ENCODE measurements at regions not wholly inside any gene's neighbourhood (a gene's known extent, or its start where the extent isn't known, plus 50 kb on each side); places are given as distances from the start of the nearest gene placed in this dataset.
A peak's percentile ranks its signal among the peaks of the same experiment; 100 is the strongest.

DNA sequence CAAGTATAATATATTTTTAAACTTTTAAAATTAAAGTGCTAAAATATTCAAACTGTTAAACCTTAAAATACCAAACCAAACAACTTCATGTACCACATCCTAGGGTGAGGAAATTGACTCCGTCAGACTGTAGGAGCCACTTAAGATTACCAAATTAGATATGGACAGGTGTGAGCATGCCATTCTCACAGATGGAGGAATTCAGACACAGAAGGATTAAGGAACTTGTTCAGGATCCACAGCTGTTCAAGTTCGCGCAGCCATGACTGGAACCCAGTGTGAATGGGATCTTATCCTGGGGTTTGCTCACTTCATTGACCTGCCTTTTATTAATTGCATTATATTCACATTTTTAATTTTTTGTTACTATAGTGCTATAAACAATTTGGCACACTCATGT is 224.9 kb upstream of the PCDH7 start:
- no peaks in the 10 kb centered on the region for H3K9me3 ChIP-seq (ENCODE audit: insufficient read depth, low read length)
- H3K4me1 ChIP-seq (ENCODE audit: insufficient read depth, insufficient read length) = no peaks in the 10 kb centered on the region
- no peak overlapping the region for H3K9ac ChIP-seq (ENCODE audit: insufficient read length, low read depth)
- no peaks in the 10 kb centered on the region for H3K36me3 ChIP-seq (ENCODE audit: insufficient read depth, insufficient read length, low read length)
- H3K4me3 ChIP-seq (ENCODE audit: insufficient read length, low read depth) = no peak overlapping the region
- TF ChIP-seq SUZ12 (IDR thresholded peaks at IDR 0.05; ENCODE audit: extremely low read depth, insufficient read depth, insufficient read length) (no peak), ZNF274 (IDR thresholded peaks at IDR 0.05; ENCODE audit: low read depth, low read length) (no peak), YY1 (IDR thresholded peaks at IDR 0.05; ENCODE audit: insufficient read depth, insufficient read length) (no peak)
- DNase-seq (ENCODE audit: low read depth, low spot score) = no peak
- no peaks in the 10 kb centered on the region for H3K27me3 ChIP-seq (ENCODE audit: insufficient read depth, insufficient read length)

DNA sequence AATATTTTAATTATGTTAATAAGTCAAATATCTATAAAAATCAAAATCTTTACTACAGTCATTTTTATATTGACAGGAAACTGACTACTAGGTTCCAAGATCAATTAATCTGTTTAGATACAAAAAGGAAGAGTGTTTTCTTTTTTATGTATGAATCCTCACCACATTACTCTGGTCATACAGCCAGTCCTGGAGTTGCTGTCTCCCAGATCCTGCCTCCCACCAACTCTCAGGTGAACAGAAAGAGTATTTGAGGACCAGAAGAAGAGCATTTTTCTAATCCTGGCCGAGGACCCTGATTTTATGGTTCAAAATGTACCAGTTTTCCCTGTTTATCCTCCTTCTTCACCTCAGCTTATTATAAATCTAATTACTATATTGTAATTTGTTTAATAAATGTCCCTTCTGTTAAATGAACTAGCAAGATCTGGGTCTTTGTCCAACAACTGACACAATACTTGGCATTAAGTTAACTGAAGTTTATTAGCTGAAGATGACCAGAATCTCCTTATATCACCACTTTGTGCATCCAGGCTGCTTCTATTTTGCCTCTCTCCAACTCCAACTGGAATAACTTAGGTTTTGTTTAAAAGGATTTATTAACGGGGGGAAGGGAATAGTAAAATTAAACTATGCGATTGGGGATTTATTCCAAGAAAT is 224.4 kb upstream of the PCDH7 start:
- H3K9me3 ChIP-seq (ENCODE audit: insufficient read depth, low read length) = no peaks in the 10 kb centered on the region
- no peak for TF ChIP-seq YY1 (IDR thresholded peaks at IDR 0.05; ENCODE audit: insufficient read depth, insufficient read length)
- no peak for TF ChIP-seq ZNF274 (IDR thresholded peaks at IDR 0.05; ENCODE audit: low read depth, low read length)
- TF ChIP-seq SUZ12 (IDR thresholded peaks at IDR 0.05; ENCODE audit: extremely low read depth, insufficient read depth, insufficient read length) = no peak
- H3K4me3 ChIP-seq (ENCODE audit: insufficient read length, low read depth) = no peak overlapping the region
- H3K27me3 ChIP-seq (ENCODE audit: insufficient read depth, insufficient read length) = no peaks in the 10 kb centered on the region
- no peak for DNase-seq (ENCODE audit: low read depth, low spot score)
- no peaks in the 10 kb centered on the region for H3K36me3 ChIP-seq (ENCODE audit: insufficient read depth, insufficient read length, low read length)
- no peaks in the 10 kb centered on the region for H3K4me1 ChIP-seq (ENCODE audit: insufficient read depth, insufficient read length)
- H3K9ac ChIP-seq (ENCODE audit: insufficient read length, low read depth) = no peak overlapping the region

DNA sequence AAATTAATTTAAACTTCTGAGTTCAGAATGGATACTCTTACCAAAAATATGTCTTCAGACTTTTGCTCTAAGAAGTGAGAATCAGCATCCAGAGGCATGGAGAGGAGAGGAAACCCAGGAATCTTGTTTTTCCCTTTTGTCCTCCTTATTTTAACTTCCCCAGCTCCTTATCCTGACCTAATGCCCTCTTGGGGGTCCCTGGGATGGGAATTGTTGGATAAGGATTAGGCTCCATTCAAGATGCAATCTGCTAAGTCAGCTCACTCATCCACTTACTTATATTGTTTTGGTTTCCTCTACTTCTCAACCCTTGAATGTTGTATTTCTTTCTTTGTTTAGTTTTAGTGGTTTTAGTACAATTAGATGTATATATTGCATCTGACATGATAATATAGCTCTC is 208.4 kb upstream of the PCDH7 start:
- no peaks in the 10 kb centered on the region for H3K36me3 ChIP-seq (ENCODE audit: insufficient read depth, insufficient read length, low read length)
- H3K27me3 ChIP-seq (ENCODE audit: insufficient read depth, insufficient read length) = no peaks in the 10 kb centered on the region
- H3K4me3 ChIP-seq (ENCODE audit: insufficient read length, low read depth) = no peak overlapping the region
- no peak for DNase-seq (ENCODE audit: low read depth, low spot score)
- H3K4me1 ChIP-seq (ENCODE audit: insufficient read depth, insufficient read length) = no peaks in the 10 kb centered on the region
- no peak overlapping the region for H3K9ac ChIP-seq (ENCODE audit: insufficient read length, low read depth)
- H3K9me3 ChIP-seq (ENCODE audit: insufficient read depth, low read length) = no peaks in the 10 kb centered on the region
- no peak for TF ChIP-seq ZNF274 (IDR thresholded peaks at IDR 0.05; ENCODE audit: low read depth, low read length)
- TF ChIP-seq SUZ12 (IDR thresholded peaks at IDR 0.05; ENCODE audit: extremely low read depth, insufficient read depth, insufficient read length) = no peak
- TF ChIP-seq YY1 (IDR thresholded peaks at IDR 0.05; ENCODE audit: insufficient read depth, insufficient read length) = no peak

DNA sequence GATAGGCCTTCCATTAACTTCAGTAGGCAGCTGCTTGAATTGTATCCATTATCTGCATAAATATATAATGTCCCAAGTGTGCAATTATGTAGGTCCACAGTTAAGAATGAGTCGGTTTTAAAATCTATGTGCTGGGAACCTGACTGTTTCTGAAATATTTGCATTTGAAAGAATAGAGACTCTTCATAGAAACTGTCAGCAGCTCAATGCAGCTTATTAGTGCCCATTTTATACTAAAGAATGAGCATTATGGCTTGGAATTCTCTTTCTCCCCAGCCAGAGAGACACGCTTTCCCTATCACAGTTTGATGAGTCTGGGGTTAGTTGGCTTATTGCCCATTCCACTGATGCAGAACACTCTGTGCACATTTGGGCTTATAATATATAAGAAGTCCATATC is 202.0 kb upstream of the PCDH7 start:
- Histone ChIP-seq H3K9me3 (ENCODE audit: insufficient read depth, low read length) (no peaks in the 10 kb centered on the region), H3K36me3 (ENCODE audit: insufficient read depth, insufficient read length, low read length) (no peaks in the 10 kb centered on the region), H3K9ac (ENCODE audit: insufficient read length, low read depth) (no peak overlapping the region), H3K4me1 (ENCODE audit: insufficient read depth, insufficient read length) (no peaks in the 10 kb centered on the region), H3K27me3 (ENCODE audit: insufficient read depth, insufficient read length) (no peaks in the 10 kb centered on the region), H3K4me3 (ENCODE audit: insufficient read length, low read depth) (no peak overlapping the region)
- no peak for DNase-seq (ENCODE audit: low read depth, low spot score)
- TF ChIP-seq YY1 (IDR thresholded peaks at IDR 0.05; ENCODE audit: insufficient read depth, insufficient read length) = no peak
- no peak for TF ChIP-seq SUZ12 (IDR thresholded peaks at IDR 0.05; ENCODE audit: extremely low read depth, insufficient read depth, insufficient read length)
- no peak for TF ChIP-seq ZNF274 (IDR thresholded peaks at IDR 0.05; ENCODE audit: low read depth, low read length)

DNA sequence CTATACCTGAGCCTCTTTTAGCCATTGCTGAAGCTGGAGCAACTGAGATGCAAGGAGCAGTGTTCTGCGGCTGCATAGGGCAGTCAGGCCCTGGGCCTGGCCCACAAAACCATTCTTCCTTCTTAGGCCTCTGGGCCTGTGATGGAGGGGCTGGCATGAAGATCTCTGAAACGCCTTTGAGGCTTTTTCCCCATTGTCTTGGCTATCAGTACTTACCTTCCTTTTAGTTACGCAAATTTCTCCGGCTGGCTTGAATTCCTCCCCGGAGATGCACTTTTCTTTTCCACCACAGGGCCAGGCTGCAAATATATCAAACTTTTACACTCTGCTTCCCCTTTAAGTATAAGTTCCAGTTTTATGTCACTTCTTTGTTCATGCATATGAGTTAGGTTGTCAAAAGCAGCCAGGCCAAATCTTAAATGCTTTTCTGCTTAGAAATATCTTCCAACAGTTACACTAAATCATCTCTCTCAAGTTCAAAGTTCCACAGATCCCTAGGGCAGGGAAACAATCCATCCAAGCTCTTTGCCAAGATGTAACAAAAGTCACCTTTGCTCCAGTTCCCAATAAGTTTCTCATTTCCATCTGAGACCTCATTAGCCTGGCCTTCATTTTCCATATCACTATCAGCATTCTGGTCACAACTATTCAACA is 194.4 kb upstream of the PCDH7 start:
- H3K36me3 ChIP-seq (ENCODE audit: insufficient read depth, insufficient read length, low read length) = no peaks in the 10 kb centered on the region
- H3K4me1 ChIP-seq (ENCODE audit: insufficient read depth, insufficient read length) = peaks cover 2% of the 10 kb centered on the region
- H3K27me3 ChIP-seq (ENCODE audit: insufficient read depth, insufficient read length) = no peaks in the 10 kb centered on the region
- peak; percentile 63 for DNase-seq (ENCODE audit: low read depth, low spot score)
- H3K9ac ChIP-seq (ENCODE audit: insufficient read length, low read depth) = no peak overlapping the region
- TF ChIP-seq SUZ12 (IDR thresholded peaks at IDR 0.05; ENCODE audit: extremely low read depth, insufficient read depth, insufficient read length) = no peak
- no peak for TF ChIP-seq YY1 (IDR thresholded peaks at IDR 0.05; ENCODE audit: insufficient read depth, insufficient read length)
- no peak for TF ChIP-seq ZNF274 (IDR thresholded peaks at IDR 0.05; ENCODE audit: low read depth, low read length)
- H3K4me3 ChIP-seq (ENCODE audit: insufficient read length, low read depth) = no peak overlapping the region
- H3K9me3 ChIP-seq (ENCODE audit: insufficient read depth, low read length) = peaks cover 34% of the 10 kb centered on the region

DNA sequence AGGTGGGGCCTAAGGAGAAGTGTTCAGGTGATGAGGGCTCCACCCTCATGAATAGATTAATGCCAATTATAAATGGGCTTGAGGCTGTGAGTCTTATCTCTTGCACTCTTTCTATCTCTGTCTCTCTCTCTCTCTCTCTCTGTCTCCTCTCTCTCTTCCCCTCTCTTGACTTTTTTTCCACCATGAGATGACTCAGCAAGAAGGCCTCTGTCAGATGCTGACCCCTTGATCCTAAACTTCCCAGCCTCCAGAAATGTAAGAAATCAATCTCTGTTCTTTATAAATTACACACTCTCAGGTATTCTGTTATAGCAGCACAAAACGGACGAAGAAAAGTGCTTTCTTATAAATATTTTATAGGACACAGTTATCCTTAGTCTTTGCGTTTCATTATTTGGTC is 184.9 kb upstream of the PCDH7 start:
- Histone ChIP-seq H3K9ac (ENCODE audit: insufficient read length, low read depth) (no peak overlapping the region), H3K9me3 (ENCODE audit: insufficient read depth, low read length) (no peaks in the 10 kb centered on the region; the same call in 1 of the 2 replicates), H3K4me3 (ENCODE audit: insufficient read length, low read depth) (no peak overlapping the region), H3K27me3 (ENCODE audit: insufficient read depth, insufficient read length) (no peaks in the 10 kb centered on the region), H3K4me1 (ENCODE audit: insufficient read depth, insufficient read length) (no peaks in the 10 kb centered on the region), H3K36me3 (ENCODE audit: insufficient read depth, insufficient read length, low read length) (no peaks in the 10 kb centered on the region)
- no peak for DNase-seq (ENCODE audit: low read depth, low spot score)
- TF ChIP-seq YY1 (IDR thresholded peaks at IDR 0.05; ENCODE audit: insufficient read depth, insufficient read length) = no peak
- TF ChIP-seq SUZ12 (IDR thresholded peaks at IDR 0.05; ENCODE audit: extremely low read depth, insufficient read depth, insufficient read length) = no peak
- TF ChIP-seq ZNF274 (IDR thresholded peaks at IDR 0.05; ENCODE audit: low read depth, low read length) = no peak

DNA sequence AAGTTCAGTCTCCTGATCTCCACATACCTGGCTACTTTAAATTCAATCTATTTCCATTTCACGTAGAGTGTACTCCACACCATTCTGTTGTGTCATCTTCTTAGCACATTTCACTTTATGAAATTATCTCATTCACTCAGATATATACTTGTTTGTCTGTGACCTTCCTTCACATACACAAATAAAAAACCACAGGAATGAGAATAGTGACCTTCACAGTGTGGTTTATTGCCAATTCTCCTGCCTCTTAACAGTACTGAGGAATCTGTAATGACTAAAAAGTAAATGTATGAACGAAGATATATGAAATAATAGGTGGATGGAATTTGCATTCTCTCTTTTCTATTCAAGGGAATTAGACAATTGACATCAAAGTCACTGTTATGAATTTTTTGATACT is 183.9 kb upstream of the PCDH7 start:
- Histone ChIP-seq H3K9ac (ENCODE audit: insufficient read length, low read depth) (no peak overlapping the region), H3K4me1 (ENCODE audit: insufficient read depth, insufficient read length) (no peaks in the 10 kb centered on the region), H3K36me3 (ENCODE audit: insufficient read depth, insufficient read length, low read length) (no peaks in the 10 kb centered on the region), H3K9me3 (ENCODE audit: insufficient read depth, low read length) (no peaks in the 10 kb centered on the region; the same call in 1 of the 2 replicates), H3K4me3 (ENCODE audit: insufficient read length, low read depth) (no peak overlapping the region), H3K27me3 (ENCODE audit: insufficient read depth, insufficient read length) (no peaks in the 10 kb centered on the region)
- TF ChIP-seq ZNF274 (IDR thresholded peaks at IDR 0.05; ENCODE audit: low read depth, low read length) (no peak), YY1 (IDR thresholded peaks at IDR 0.05; ENCODE audit: insufficient read depth, insufficient read length) (no peak), SUZ12 (IDR thresholded peaks at IDR 0.05; ENCODE audit: extremely low read depth, insufficient read depth, insufficient read length) (no peak)
- no peak for DNase-seq (ENCODE audit: low read depth, low spot score)
